ENCODE measurements at regions not wholly inside any gene's neighbourhood (a gene's known extent, or its start where the extent isn't known, plus 50 kb on each side); places are given as distances from the start of the nearest gene placed in this dataset.

DNA sequence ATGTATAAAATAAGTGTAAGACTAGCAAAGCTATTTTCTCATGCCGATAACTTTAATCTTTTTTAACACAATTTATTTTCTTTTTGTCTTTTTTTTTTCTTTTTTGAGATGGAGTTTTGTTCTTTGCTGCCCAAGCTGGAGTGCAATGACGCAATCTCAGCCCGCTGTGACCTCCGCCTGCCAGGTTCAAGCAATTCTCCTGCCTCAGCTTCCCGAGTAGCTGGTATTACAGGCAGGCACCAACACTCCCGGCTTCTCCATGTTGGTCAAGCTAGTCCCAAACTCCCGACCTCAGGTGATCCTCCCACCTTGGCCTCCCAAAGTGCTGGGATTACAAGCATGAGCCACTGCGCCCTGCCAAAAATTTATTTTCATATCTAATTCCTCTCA is 164.2 kb upstream of the SLIT2 start:
- Histone ChIP-seq H3K36me3 (ENCODE audit: low read depth) (no peaks in the 10 kb centered on the region), H3K27me3 (ENCODE audit: insufficient read depth, low read depth) (no peaks in the 10 kb centered on the region), H2AFZ (no peak overlapping the region), H4K20me1 (ENCODE audit: insufficient read depth) (no peaks in the 10 kb centered on the region), H3F3A (ENCODE audit: insufficient read depth, low read depth) (no peaks in the 10 kb centered on the region), H3K4me1 (replicated peaks; ENCODE audit: insufficient read depth) (no peaks in the 10 kb centered on the region), H3K27ac (no peak overlapping the region), H3K4me2 (no peak overlapping the region), H3K79me2 (ENCODE audit: low read depth) (no peaks in the 10 kb centered on the region), H3K4me3 (no peak overlapping the region), H3K9me2 (ENCODE audit: insufficient read depth) (no peaks in the 10 kb centered on the region), H3K9me3 (ENCODE audit: insufficient read depth, low read depth) (no peaks in the 10 kb centered on the region)
- TF ChIP-seq, protein P1, sequence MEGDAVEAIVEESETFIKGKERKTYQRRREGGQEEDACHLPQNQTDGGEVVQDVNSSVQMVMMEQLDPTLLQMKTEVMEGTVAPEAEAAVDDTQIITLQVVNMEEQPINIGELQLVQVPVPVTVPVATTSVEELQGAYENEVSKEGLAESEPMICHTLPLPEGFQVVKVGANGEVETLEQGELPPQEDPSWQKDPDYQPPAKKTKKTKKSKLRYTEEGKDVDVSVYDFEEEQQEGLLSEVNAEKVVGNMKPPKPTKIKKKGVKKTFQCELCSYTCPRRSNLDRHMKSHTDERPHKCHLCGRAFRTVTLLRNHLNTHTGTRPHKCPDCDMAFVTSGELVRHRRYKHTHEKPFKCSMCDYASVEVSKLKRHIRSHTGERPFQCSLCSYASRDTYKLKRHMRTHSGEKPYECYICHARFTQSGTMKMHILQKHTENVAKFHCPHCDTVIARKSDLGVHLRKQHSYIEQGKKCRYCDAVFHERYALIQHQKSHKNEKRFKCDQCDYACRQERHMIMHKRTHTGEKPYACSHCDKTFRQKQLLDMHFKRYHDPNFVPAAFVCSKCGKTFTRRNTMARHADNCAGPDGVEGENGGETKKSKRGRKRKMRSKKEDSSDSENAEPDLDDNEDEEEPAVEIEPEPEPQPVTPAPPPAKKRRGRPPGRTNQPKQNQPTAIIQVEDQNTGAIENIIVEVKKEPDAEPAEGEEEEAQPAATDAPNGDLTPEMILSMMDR (conservative IDR thresholded peaks at IDR 0.05): no peak
- POLR2A ChIA-PET (ENCODE audit: unreplicated experiment): no interaction called here
- CTCF ChIA-PET: no interaction called here
- BruUV-seq (replicated peaks): no TSS peak
- DNase-seq: no peak
- intact Hi-C loops (cut with micrococcal nuclease; ENCODE audit: unreplicated experiment): no loop called here

DNA sequence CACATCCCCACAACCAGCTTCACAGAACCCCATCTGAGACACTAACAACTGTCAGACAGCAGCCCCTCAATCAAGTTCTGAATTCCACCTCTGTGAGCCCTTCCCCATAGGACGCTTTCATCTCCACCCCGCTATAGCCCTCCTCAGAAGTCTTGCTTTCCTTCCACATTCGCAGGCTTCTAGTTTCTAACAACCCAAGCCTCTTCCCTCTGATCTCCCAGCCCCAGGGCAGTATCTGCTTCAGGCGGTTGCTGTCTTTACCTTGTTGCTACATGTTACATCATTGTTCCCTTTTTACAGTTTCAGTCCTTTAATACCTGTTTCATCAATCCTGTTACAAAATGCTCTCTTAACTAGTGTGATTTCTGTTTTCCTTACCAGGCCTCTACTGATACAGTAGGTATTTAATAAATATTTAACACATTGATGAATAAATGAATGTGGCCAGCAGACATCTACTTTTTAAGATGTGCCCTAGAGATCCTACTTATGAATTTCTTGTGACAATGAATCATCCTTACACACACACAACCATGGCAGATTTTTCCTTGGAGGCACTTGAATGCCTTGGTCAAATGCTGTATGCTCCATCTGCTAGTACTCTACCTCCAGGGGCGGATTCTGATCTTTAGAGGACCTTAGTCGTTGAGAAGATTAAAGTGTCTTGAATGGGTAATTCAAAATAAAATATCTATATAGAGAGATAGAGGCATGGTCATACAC is 164.7 kb upstream of the SLIT2 start:
- Histone ChIP-seq H2AFZ (no peak overlapping the region), H3F3A (ENCODE audit: insufficient read depth, low read depth) (no peaks in the 10 kb centered on the region), H3K36me3 (ENCODE audit: low read depth) (no peaks in the 10 kb centered on the region), H3K4me3 (no peak overlapping the region), H3K79me2 (ENCODE audit: low read depth) (no peaks in the 10 kb centered on the region), H3K9me3 (ENCODE audit: insufficient read depth, low read depth) (no peaks in the 10 kb centered on the region), H3K27ac (no peak overlapping the region), H4K20me1 (ENCODE audit: insufficient read depth) (no peaks in the 10 kb centered on the region), H3K27me3 (ENCODE audit: insufficient read depth, low read depth) (no peaks in the 10 kb centered on the region), H3K4me2 (no peak overlapping the region), H3K9me2 (ENCODE audit: insufficient read depth) (no peaks in the 10 kb centered on the region), H3K4me1 (replicated peaks; ENCODE audit: insufficient read depth) (no peaks in the 10 kb centered on the region)
- TF ChIP-seq EZH2 (IDR thresholded peaks at IDR 0.05; ENCODE audit: low read depth): no peak
- TF ChIP-seq, protein P1 (conservative IDR thresholded peaks at IDR 0.05): no peak
- no peak for DNase-seq
- intact Hi-C loops (cut with micrococcal nuclease; ENCODE audit: unreplicated experiment): no loop called here
- BruUV-seq (replicated peaks): no TSS peak
- CTCF ChIA-PET: no interaction called here
- POLR2A ChIA-PET (ENCODE audit: unreplicated experiment): no interaction called here

DNA sequence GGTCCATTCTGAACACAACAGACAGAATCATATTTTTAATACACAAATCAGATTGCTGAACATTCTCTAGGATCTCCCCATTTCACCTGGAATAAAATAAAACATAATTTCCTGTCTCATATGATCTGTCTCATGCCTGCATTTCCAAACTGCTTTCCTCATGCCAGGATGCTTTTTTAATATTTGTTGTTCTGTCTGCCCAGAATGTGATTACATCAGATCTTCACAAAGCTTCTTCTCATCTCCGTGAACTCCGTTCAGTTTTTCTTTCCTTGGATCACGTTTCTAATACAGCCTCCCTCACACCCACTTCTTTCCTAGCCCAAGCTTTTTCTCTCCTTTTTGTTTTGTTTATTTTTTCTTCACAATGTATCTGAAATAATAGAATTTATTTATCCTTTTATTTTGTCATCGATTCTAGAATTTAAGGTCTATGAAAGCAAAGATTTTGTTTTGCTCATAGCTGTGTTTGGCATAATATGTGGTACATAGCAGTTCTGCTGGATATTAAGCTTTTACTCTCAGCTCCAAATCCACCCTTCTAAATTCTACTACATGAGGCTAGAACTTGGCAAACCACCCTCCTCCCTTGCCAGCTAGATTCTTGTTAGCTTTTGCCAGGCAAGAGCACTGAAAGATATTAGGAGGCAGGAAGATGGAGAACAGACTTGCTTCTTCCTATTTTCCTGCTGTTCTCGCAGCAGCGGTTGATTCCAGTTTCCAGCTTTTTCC is 165.5 kb upstream of the SLIT2 start:
- DNase-seq: no peak
- no peaks in the 10 kb centered on the region for H3F3A ChIP-seq (ENCODE audit: insufficient read depth, low read depth)
- H3K9me2 ChIP-seq (ENCODE audit: insufficient read depth): no peaks in the 10 kb centered on the region
- no peaks in the 10 kb centered on the region for H3K4me1 ChIP-seq (replicated peaks; ENCODE audit: insufficient read depth)
- ChIA-PET POLR2A (ENCODE audit: unreplicated experiment) (no interaction called here), CTCF (no interaction called here)
- H3K27ac ChIP-seq: no peak overlapping the region
- no peaks in the 10 kb centered on the region for H3K27me3 ChIP-seq (ENCODE audit: insufficient read depth, low read depth)
- no peak overlapping the region for H3K4me3 ChIP-seq
- intact Hi-C loops (cut with micrococcal nuclease; ENCODE audit: unreplicated experiment): no loop called here
- no peak overlapping the region for H3K4me2 ChIP-seq
- H2AFZ ChIP-seq: no peak overlapping the region
- TF ChIP-seq EZH2 (IDR thresholded peaks at IDR 0.05; ENCODE audit: low read depth): no peak
- TF ChIP-seq, protein P1 (conservative IDR thresholded peaks at IDR 0.05): no peak
- H3K36me3 ChIP-seq (ENCODE audit: low read depth): no peaks in the 10 kb centered on the region
- BruUV-seq (replicated peaks): no TSS peak
- no peaks in the 10 kb centered on the region for H3K9me3 ChIP-seq (ENCODE audit: insufficient read depth, low read depth)
- H3K79me2 ChIP-seq (ENCODE audit: low read depth): no peaks in the 10 kb centered on the region
- H4K20me1 ChIP-seq (ENCODE audit: insufficient read depth): no peaks in the 10 kb centered on the region

All from PC-9 (cell line).